Pons (tissue), 1 donor: ENCODE measurements at regions not wholly inside any gene's neighbourhood (a gene's known extent, or its start where the extent isn't known, plus 50 kb on each side); places are given as distances from the start of the nearest gene placed in this dataset.
"Not testable (repeated sequence)": the region's sequence is repeated elsewhere in the genome, so short reads cannot be mapped to it uniquely, and the experiment has no call there.

Experiments
- DNase-seq: peaks from one replicate; pipeline ENCODE4 v3.0.0-alpha.2; 2016; ENCODE audit warnings: low spot score

GRCh38 chr11:98153752-98154151 is 867.0 kb upstream of the CNTN5 start:
- no peak for DNase-seq

- DNase-seq = no peak
Observed at GRCh38 chr11:98155696-98156095, 865.1 kb upstream of the CNTN5 start.

- DNase-seq = no peak
Observed at GRCh38 chr11:98177925-98178324, 842.8 kb upstream of the CNTN5 start.

GRCh38 chr11:98180511-98180910 is 840.2 kb upstream of the CNTN5 start:
- no peak for DNase-seq

- no peak for DNase-seq
Observed at GRCh38 chr11:98180921-98181320, 839.8 kb upstream of the CNTN5 start.

GRCh38 chr11:98183034-98183433 is 837.7 kb upstream of the CNTN5 start:
- peak; percentile 1 for DNase-seq

- no peak for DNase-seq
Observed at GRCh38 chr11:98185245-98185644, 835.5 kb upstream of the CNTN5 start.

GRCh38 chr11:98194611-98195010 is 826.1 kb upstream of the CNTN5 start:
- no peak for DNase-seq

GRCh38 chr11:98195300-98195699 is 825.4 kb upstream of the CNTN5 start:
- no peak for DNase-seq

- no peak for DNase-seq
Observed at GRCh38 chr11:98207086-98207485, 813.7 kb upstream of the CNTN5 start.

GRCh38 chr11:98227278-98227677 is 793.5 kb upstream of the CNTN5 start:
- DNase-seq = no peak

GRCh38 chr11:98230678-98231077 is 790.1 kb upstream of the CNTN5 start:
- DNase-seq = no peak

GRCh38 chr11:98234698-98235097 is 786.1 kb upstream of the CNTN5 start:
- DNase-seq = no peak

GRCh38 chr11:98243897-98244296 is 776.9 kb upstream of the CNTN5 start:
- DNase-seq = no peak

- DNase-seq = no peak
Observed at GRCh38 chr11:98260983-98261382, 759.8 kb upstream of the CNTN5 start.

- no peak for DNase-seq
Observed at GRCh38 chr11:98277251-98277912, 743.4 kb upstream of the CNTN5 start.

GRCh38 chr11:98289617-98290263 is 731.0 kb upstream of the CNTN5 start:
- DNase-seq = no peak

GRCh38 chr11:98296091-98296880 is 724.5 kb upstream of the CNTN5 start:
- DNase-seq = peak; percentile 22

GRCh38 chr11:98300719-98301118 is 720.0 kb upstream of the CNTN5 start:
- DNase-seq = no peak

GRCh38 chr11:98307827-98308491 is 712.8 kb upstream of the CNTN5 start:
- DNase-seq = no peak

- DNase-seq = not testable (repeated sequence)
Observed at GRCh38 chr11:98330306-98330705, 690.4 kb upstream of the CNTN5 start.

GRCh38 chr11:98358551-98358950 is 662.2 kb upstream of the CNTN5 start:
- DNase-seq = no peak

- no peak for DNase-seq
Observed at GRCh38 chr11:98365190-98365589, 655.6 kb upstream of the CNTN5 start.
